Ishikawa (cell line): ENCODE measurements at regions not wholly inside any gene's neighbourhood (a gene's known extent, or its start where the extent isn't known, plus 50 kb on each side); places are given as distances from the start of the nearest gene placed in this dataset.

Experiments
- CEBPB ChIP-seq: IDR thresholded peaks from 2 replicates; pipeline ENCODE4 v1.6.1; 2012
- CREB1 ChIP-seq: IDR thresholded peaks from 2 replicates; pipeline ENCODE4 v1.6.1; 2012; ENCODE audit warnings: low read depth
- EGR1 ChIP-seq: IDR thresholded peaks from 2 replicates; pipeline ENCODE4 v1.6.1; 2012
- NFIC ChIP-seq: IDR thresholded peaks from 2 replicates; pipeline ENCODE4 v1.6.1; 2012
- RAD21 ChIP-seq: IDR thresholded peaks from 2 replicates; pipeline ENCODE4 v1.6.1; 2012; ENCODE audit warnings: low read depth
- TAF1 ChIP-seq: IDR thresholded peaks from 2 replicates; pipeline ENCODE4 v1.6.1; 2012; ENCODE audit warnings: low read depth, mild to moderate bottlenecking
- TEAD4 ChIP-seq: IDR thresholded peaks from 2 replicates; pipeline ENCODE4 v1.6.1; 2012
- TF ChIP-seq, protein P1 (sequence below): IDR thresholded peaks from 2 replicates; pipeline ENCODE4 v1.6.1; 2012; ENCODE audit warnings: low read depth, mild to moderate bottlenecking

DNA sequence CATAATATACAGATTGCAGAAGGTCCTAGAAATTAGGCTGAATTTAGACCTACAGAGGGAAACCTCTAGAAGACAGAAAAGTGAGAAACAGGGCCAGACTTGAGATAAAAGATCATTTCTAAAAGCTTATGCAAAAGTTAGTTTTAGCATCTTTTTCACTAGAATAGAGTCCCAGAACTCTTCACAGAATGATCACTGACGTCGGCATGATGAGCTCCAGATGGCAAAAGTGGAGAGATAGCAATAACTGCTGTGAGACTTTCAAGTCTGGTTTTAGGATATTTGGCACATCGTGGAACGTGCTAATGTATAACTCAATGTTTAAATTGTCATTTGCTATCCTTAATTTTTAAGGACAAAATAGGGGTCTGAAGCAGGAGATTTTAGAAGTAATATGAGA is 1050.7 kb upstream of the CELF4 start:
- TF ChIP-seq NFIC (no peak), TEAD4 (no peak), EGR1 (no peak), CEBPB (no peak), RAD21 (no peak), CREB1 (no peak), TAF1 (no peak)
- TF ChIP-seq, protein P1, sequence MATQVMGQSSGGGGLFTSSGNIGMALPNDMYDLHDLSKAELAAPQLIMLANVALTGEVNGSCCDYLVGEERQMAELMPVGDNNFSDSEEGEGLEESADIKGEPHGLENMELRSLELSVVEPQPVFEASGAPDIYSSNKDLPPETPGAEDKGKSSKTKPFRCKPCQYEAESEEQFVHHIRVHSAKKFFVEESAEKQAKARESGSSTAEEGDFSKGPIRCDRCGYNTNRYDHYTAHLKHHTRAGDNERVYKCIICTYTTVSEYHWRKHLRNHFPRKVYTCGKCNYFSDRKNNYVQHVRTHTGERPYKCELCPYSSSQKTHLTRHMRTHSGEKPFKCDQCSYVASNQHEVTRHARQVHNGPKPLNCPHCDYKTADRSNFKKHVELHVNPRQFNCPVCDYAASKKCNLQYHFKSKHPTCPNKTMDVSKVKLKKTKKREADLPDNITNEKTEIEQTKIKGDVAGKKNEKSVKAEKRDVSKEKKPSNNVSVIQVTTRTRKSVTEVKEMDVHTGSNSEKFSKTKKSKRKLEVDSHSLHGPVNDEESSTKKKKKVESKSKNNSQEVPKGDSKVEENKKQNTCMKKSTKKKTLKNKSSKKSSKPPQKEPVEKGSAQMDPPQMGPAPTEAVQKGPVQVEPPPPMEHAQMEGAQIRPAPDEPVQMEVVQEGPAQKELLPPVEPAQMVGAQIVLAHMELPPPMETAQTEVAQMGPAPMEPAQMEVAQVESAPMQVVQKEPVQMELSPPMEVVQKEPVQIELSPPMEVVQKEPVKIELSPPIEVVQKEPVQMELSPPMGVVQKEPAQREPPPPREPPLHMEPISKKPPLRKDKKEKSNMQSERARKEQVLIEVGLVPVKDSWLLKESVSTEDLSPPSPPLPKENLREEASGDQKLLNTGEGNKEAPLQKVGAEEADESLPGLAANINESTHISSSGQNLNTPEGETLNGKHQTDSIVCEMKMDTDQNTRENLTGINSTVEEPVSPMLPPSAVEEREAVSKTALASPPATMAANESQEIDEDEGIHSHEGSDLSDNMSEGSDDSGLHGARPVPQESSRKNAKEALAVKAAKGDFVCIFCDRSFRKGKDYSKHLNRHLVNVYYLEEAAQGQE, result no peak
